GM12878 (cell line): ENCODE measurements at regions not wholly inside any gene's neighbourhood (a gene's known extent, or its start where the extent isn't known, plus 50 kb on each side); places are given as distances from the start of the nearest gene placed in this dataset.

Experiments used
- ASH2L ChIP-seq: fragments of 300-600, 200-600 bp; sonication (generic); IDR thresholded peaks from 2 replicates; pipeline ENCODE4 v1.6.1; 2017; ENCODE audit warnings: low read depth, mild to moderate bottlenecking, borderline replicate concordance
- BCLAF1 ChIP-seq: fragments of 450-650 bp; IDR thresholded peaks from 2 replicates; pipeline ENCODE4 v1.6.1; 2017; ENCODE audit warnings: antibody characterized with exemption, mild to moderate bottlenecking, moderate library complexity
- CEBPB ChIP-seq, 2 experiments: fragments of 150-350 bp in 1 of 2; IDR thresholded peaks; 2 replicates each; pipeline ENCODE4 v1.6.1; 2012 to 2014; ENCODE audit warnings: low read depth in 2 of 2, low read length in 2 of 2, borderline replicate concordance in 1 of 2, inconsistent platforms in 1 of 2
- E2F8 ChIP-seq: fragments of 450-650 bp; IDR thresholded peaks from 2 replicates; pipeline ENCODE4 v1.6.1; 2018; ENCODE audit warnings: mild to moderate bottlenecking, low read depth, moderate library complexity; ENCODE audit not compliant: partially characterized antibody
- EGR1 ChIP-seq, 2 experiments: IDR thresholded peaks; 1 replicate in 1 of 2; 2 replicates in 1 of 2; pipeline ENCODE4 v1.6.1; 2011 to 2012; ENCODE audit warnings: low read depth in 2 of 2, low read length in 2 of 2, borderline replicate concordance in 1 of 2, mild to moderate bottlenecking in 1 of 2, moderate library complexity in 1 of 2
- EP300 ChIP-seq, 2 experiments: fragments of 150-350 bp in 1 of 2; IDR thresholded peaks; 2 replicates each; pipeline ENCODE4 v1.6.1; 2011 to 2012; ENCODE audit warnings: low read depth in 2 of 2, low read length in 2 of 2, borderline replicate concordance in 1 of 2, improper control_type of control experiment in 1 of 2, inconsistent platforms in 1 of 2; ENCODE audit not compliant: control insufficient read depth in 1 of 2
- ETV6 ChIP-seq, 2 experiments: fragments of 450-650 bp in 1 of 2; IDR thresholded peaks in 1 of 2; conservative IDR thresholded peaks in 1 of 2; 2 replicates each; pipeline ENCODE4 v1.6.1; 2014; ENCODE audit warnings: antibody characterized with exemption in 1 of 2, borderline replicate concordance in 1 of 2, low read depth in 1 of 2, mild to moderate bottlenecking in 1 of 2, moderate library complexity in 1 of 2
- FOXK2 ChIP-seq: fragments of 450-650 bp; IDR thresholded peaks from 2 replicates; pipeline ENCODE4 v1.6.1; 2017; ENCODE audit warnings: mild to moderate bottlenecking, moderate library complexity
- KAT2A ChIP-seq: conservative IDR thresholded peaks from 2 replicates; pipeline ENCODE4 v1.6.1; 2011; ENCODE audit warnings: low read depth, low read length; ENCODE audit not compliant: control insufficient read depth
- MEF2A ChIP-seq: IDR thresholded peaks from 2 replicates; pipeline ENCODE4 v1.6.1; 2011; ENCODE audit warnings: low read depth, mild to moderate bottlenecking, low read length, moderate library complexity; ENCODE audit not compliant: insufficient read depth
- MXI1 ChIP-seq: fragments of 150-350 bp; IDR thresholded peaks from 2 replicates; pipeline ENCODE4 v1.6.1; 2011; ENCODE audit warnings: low read depth, mild to moderate bottlenecking, inconsistent platforms, low read length, improper control_type of control experiment
- NR2C2 ChIP-seq: IDR thresholded peaks from 2 replicates; pipeline ENCODE4 v1.6.1; 2011; ENCODE audit warnings: borderline replicate concordance, low read depth; ENCODE audit not compliant: control insufficient read depth, insufficient read length
- POLR2AphosphoS2 ChIP-seq: IDR thresholded peaks from 2 replicates; pipeline ENCODE4 v1.6.1; 2011; ENCODE audit warnings: low read depth, mild to moderate bottlenecking, low read length, improper control_type of control experiment, moderate library complexity
- POU2F2 ChIP-seq: IDR thresholded peaks from 3 replicates; pipeline ENCODE4 v1.6.1; 2011; ENCODE audit warnings: low read depth, mild to moderate bottlenecking, low read length, borderline replicate concordance
- RFX5 ChIP-seq: IDR thresholded peaks from 2 replicates; pipeline ENCODE4 v1.6.1; 2011; ENCODE audit warnings: low read depth, low read length, improper control_type of control experiment
- RUNX3 ChIP-seq: IDR thresholded peaks from 2 replicates; pipeline ENCODE4 v1.6.1; 2012; ENCODE audit warnings: low read length, inconsistent platforms
- SPI1 ChIP-seq: IDR thresholded peaks from 2 replicates; pipeline ENCODE4 v1.6.1; 2011; ENCODE audit warnings: low read depth, mild to moderate bottlenecking, low read length, moderate library complexity, borderline replicate concordance; ENCODE audit not compliant: insufficient read depth
- TBL1XR1 ChIP-seq: IDR thresholded peaks from 2 replicates; pipeline ENCODE4 v1.6.1; 2012; ENCODE audit warnings: low read depth, low read length, improper control_type of control experiment
- TCF3 ChIP-seq: IDR thresholded peaks from 2 replicates; pipeline ENCODE4 v1.6.1; 2012; ENCODE audit warnings: low read depth, mild to moderate bottlenecking, low read length, borderline replicate concordance; ENCODE audit not compliant: insufficient read depth
- ZNF217 ChIP-seq: fragments of 450-650 bp; IDR thresholded peaks from 2 replicates; pipeline ENCODE4 v1.6.1; 2017; ENCODE audit warnings: antibody characterized with exemption, mild to moderate bottlenecking
- ZNF622 ChIP-seq: fragments of 450-650 bp; IDR thresholded peaks from 2 replicates; pipeline ENCODE4 v1.6.1; 2017; ENCODE audit warnings: mild to moderate bottlenecking, inconsistent platforms

- TF ChIP-seq E2F8, result no peak
- no peak for TF ChIP-seq KAT2A
- no peak for TF ChIP-seq FOXK2
- TF ChIP-seq NR2C2, result no peak
- no peak for TF ChIP-seq POU2F2
- TF ChIP-seq RUNX3, result peak; percentile 77
- TF ChIP-seq BCLAF1, result no peak
- no peak for TF ChIP-seq TBL1XR1
- TF ChIP-seq EP300 (IDR thresholded peaks at IDR 0.05; ENCODE audit: borderline replicate concordance in 1 of 2, control insufficient read depth in 1 of 2, low read depth in 2 of 2, low read length in 2 of 2), result no peak
- TF ChIP-seq SPI1, result no peak
- TF ChIP-seq ZNF622, result no peak
- no peak for TF ChIP-seq RFX5
- no peak for TF ChIP-seq TCF3
- TF ChIP-seq ASH2L, result no peak
- no peak for TF ChIP-seq MEF2A
- no peak for TF ChIP-seq POLR2AphosphoS2
- no peak for TF ChIP-seq ETV6 (conservative IDR thresholded peaks at IDR 0.05 in 1 of 2, IDR thresholded peaks at IDR 0.05 in 1 of 2; ENCODE audit: borderline replicate concordance in 1 of 2, low read depth in 1 of 2)
- TF ChIP-seq ZNF217, result no peak
- no peak for TF ChIP-seq EGR1 (IDR thresholded peaks at IDR 0.05; ENCODE audit: borderline replicate concordance in 1 of 2, low read depth in 2 of 2, low read length in 2 of 2)
- no peak for TF ChIP-seq CEBPB (IDR thresholded peaks at IDR 0.05; ENCODE audit: borderline replicate concordance in 1 of 2, low read depth in 2 of 2, low read length in 2 of 2)
- no peak for TF ChIP-seq MXI1
- TF ChIP-seq, all 136 proteins: peak for 11
These were observed 131.6 kb upstream of the RASGRP1 start (continued) for GRCh38 chr15:38696109-38696727.
